Choroid plexus epithelial cell (primary cell): ENCODE measurements at regions not wholly inside any gene's neighbourhood (a gene's known extent, or its start where the extent isn't known, plus 50 kb on each side); places are given as distances from the start of the nearest gene placed in this dataset.
A peak's percentile ranks its signal among the peaks of the same experiment; 100 is the strongest.

Source experiments
- DNase-seq: peaks from one replicate; pipeline ENCODE4 v3.0.0-alpha.2; 2010; ENCODE audit warnings: low read depth
- H3K4me3 ChIP-seq: 2 replicates; pipeline ENCODE4 v1.5.1; 2011; ENCODE audit warnings: low read depth, mild to moderate bottlenecking, control low read depth, low read length, moderate library complexity
- CTCF ChIP-seq: conservative IDR thresholded peaks from 2 replicates; pipeline ENCODE4 v1.5.1; 2011; ENCODE audit warnings: low read depth, mild to moderate bottlenecking, control low read depth, inconsistent platforms, low read length, moderate library complexity

- no peak overlapping the region for H3K4me3 ChIP-seq
- TF ChIP-seq CTCF: no peak
- DNase-seq: no peak
Observed at GRCh38 chr4:103324811-103325210, 126.7 kb upstream of the CENPE start.

- H3K4me3 ChIP-seq: no peak overlapping the region
- no peak for DNase-seq
- no peak for TF ChIP-seq CTCF
Observed at GRCh38 chr4:103318327-103318726, 120.2 kb upstream of the CENPE start.

GRCh38 chr4:103308248-103308561 lies 110.1 kb upstream of the CENPE start:
- no peak overlapping the region for H3K4me3 ChIP-seq
- TF ChIP-seq CTCF: no peak
- no peak for DNase-seq

GRCh38 chr4:103307453-103308247 lies 109.5 kb upstream of the CENPE start:
- H3K4me3 ChIP-seq: no peak overlapping the region
- DNase-seq: no peak
- TF ChIP-seq CTCF: no peak

- H3K4me3 ChIP-seq: no peak overlapping the region
- peak; percentile 10 for DNase-seq
- TF ChIP-seq CTCF: no peak
Observed at GRCh38 chr4:103306870-103307375, 108.8 kb upstream of the CENPE start.

- no peak for TF ChIP-seq CTCF
- no peak for DNase-seq
- H3K4me3 ChIP-seq: no peak overlapping the region
Observed at GRCh38 chr4:103305355-103305754, 107.2 kb upstream of the CENPE start.

- no peak for TF ChIP-seq CTCF
- H3K4me3 ChIP-seq: no peak overlapping the region
Observed at GRCh38 chr4:103303011-103303410, 104.9 kb upstream of the CENPE start.

More at GRCh38 chr4:103303011-103303410, 104.9 kb upstream of the CENPE start:
- no peak for DNase-seq
